ENCODE measurements at regions not wholly inside any gene's neighbourhood (a gene's known extent, or its start where the extent isn't known, plus 50 kb on each side); places are given as distances from the start of the nearest gene placed in this dataset.

- Histone ChIP-seq H3K27ac (ENCODE audit: low read length) (no peak overlapping the region), H3K27me3 (ENCODE audit: control insufficient read depth in 1 of 2, insufficient read depth in 2 of 2, low read length in 2 of 2) (no peaks in the 10 kb centered on the region), H3K4me1 (ENCODE audit: control insufficient read depth, insufficient read depth, low read length) (no peaks in the 10 kb centered on the region), H3K36me3 (ENCODE audit: control insufficient read depth in 2 of 2, insufficient read depth in 2 of 2, low read length in 2 of 2) (no peaks in the 10 kb centered on the region), H3K9me3 (ENCODE audit: control insufficient read depth in 2 of 2, low read length in 2 of 2) (no peaks in the 10 kb centered on the region), H3K4me3 (ENCODE audit: low read length in 2 of 2) (no peak overlapping the region), H3K9ac (ENCODE audit: low read length in 2 of 2) (no peak overlapping the region)
These were observed 143.0 kb upstream of the ARID2 start for GRCh38 chr12:45586486-45586885.

GRCh38 chr12:45587012-45587411 lies 142.5 kb upstream of the ARID2 start:
- no peak overlapping the region for H3K9ac ChIP-seq (ENCODE audit: low read length in 2 of 2)
- no peaks in the 10 kb centered on the region for H3K27me3 ChIP-seq (ENCODE audit: control insufficient read depth in 1 of 2, insufficient read depth in 2 of 2, low read length in 2 of 2)
- no peaks in the 10 kb centered on the region for H3K4me1 ChIP-seq (ENCODE audit: control insufficient read depth, insufficient read depth, low read length)
- no peak overlapping the region for H3K27ac ChIP-seq (ENCODE audit: low read length)
- no peaks in the 10 kb centered on the region for H3K9me3 ChIP-seq (ENCODE audit: control insufficient read depth in 2 of 2, low read length in 2 of 2)
- no peak overlapping the region for H3K4me3 ChIP-seq (ENCODE audit: low read length in 2 of 2)
- H3K36me3 ChIP-seq (ENCODE audit: control insufficient read depth in 2 of 2, insufficient read depth in 2 of 2, low read length in 2 of 2), result no peaks in the 10 kb centered on the region

GRCh38 chr12:45587877-45588533 lies 141.5 kb upstream of the ARID2 start:
- H3K27me3 ChIP-seq (ENCODE audit: control insufficient read depth in 1 of 2, insufficient read depth in 2 of 2, low read length in 2 of 2), result no peaks in the 10 kb centered on the region
- no peaks in the 10 kb centered on the region for H3K36me3 ChIP-seq (ENCODE audit: control insufficient read depth in 2 of 2, insufficient read depth in 2 of 2, low read length in 2 of 2)
- no peak overlapping the region for H3K27ac ChIP-seq (ENCODE audit: low read length)
- no peak overlapping the region for H3K9ac ChIP-seq (ENCODE audit: low read length in 2 of 2)
- no peak overlapping the region for H3K4me3 ChIP-seq (ENCODE audit: low read length in 2 of 2)
- H3K4me1 ChIP-seq (ENCODE audit: control insufficient read depth, insufficient read depth, low read length), result no peaks in the 10 kb centered on the region
- H3K9me3 ChIP-seq (ENCODE audit: control insufficient read depth in 2 of 2, low read length in 2 of 2), result no peaks in the 10 kb centered on the region

- H3K9ac ChIP-seq (ENCODE audit: low read length in 2 of 2), result no peak overlapping the region
- H3K36me3 ChIP-seq (ENCODE audit: control insufficient read depth in 2 of 2, insufficient read depth in 2 of 2, low read length in 2 of 2), result no peaks in the 10 kb centered on the region
- H3K27me3 ChIP-seq (ENCODE audit: control insufficient read depth in 1 of 2, insufficient read depth in 2 of 2, low read length in 2 of 2), result no peaks in the 10 kb centered on the region
- H3K4me1 ChIP-seq (ENCODE audit: control insufficient read depth, insufficient read depth, low read length), result no peaks in the 10 kb centered on the region
- H3K4me3 ChIP-seq (ENCODE audit: low read length in 2 of 2), result no peak overlapping the region
- H3K27ac ChIP-seq (ENCODE audit: low read length), result no peak overlapping the region
- no peaks in the 10 kb centered on the region for H3K9me3 ChIP-seq (ENCODE audit: control insufficient read depth in 2 of 2, low read length in 2 of 2)
These were observed 138.9 kb upstream of the ARID2 start for GRCh38 chr12:45590646-45591045.

- no peak overlapping the region for H3K9ac ChIP-seq (ENCODE audit: low read length in 2 of 2)
- H3K27me3 ChIP-seq (ENCODE audit: control insufficient read depth in 1 of 2, insufficient read depth in 2 of 2, low read length in 2 of 2), result no peaks in the 10 kb centered on the region
- H3K4me3 ChIP-seq (ENCODE audit: low read length in 2 of 2), result no peak overlapping the region
- no peaks in the 10 kb centered on the region for H3K36me3 ChIP-seq (ENCODE audit: control insufficient read depth in 2 of 2, insufficient read depth in 2 of 2, low read length in 2 of 2)
- H3K27ac ChIP-seq (ENCODE audit: low read length), result no peak overlapping the region
- no peaks in the 10 kb centered on the region for H3K4me1 ChIP-seq (ENCODE audit: control insufficient read depth, insufficient read depth, low read length)
- no peaks in the 10 kb centered on the region for H3K9me3 ChIP-seq (ENCODE audit: control insufficient read depth in 2 of 2, low read length in 2 of 2)
These were observed 137.9 kb upstream of the ARID2 start for GRCh38 chr12:45591635-45592034.

- no peaks in the 10 kb centered on the region for H3K4me1 ChIP-seq (ENCODE audit: control insufficient read depth, insufficient read depth, low read length)
- no peak overlapping the region for H3K27ac ChIP-seq (ENCODE audit: low read length)
- H3K4me3 ChIP-seq (ENCODE audit: low read length in 2 of 2), result no peak overlapping the region
- no peaks in the 10 kb centered on the region for H3K9me3 ChIP-seq (ENCODE audit: control insufficient read depth in 2 of 2, low read length in 2 of 2)
- H3K9ac ChIP-seq (ENCODE audit: low read length in 2 of 2), result no peak overlapping the region
- H3K36me3 ChIP-seq (ENCODE audit: control insufficient read depth in 2 of 2, insufficient read depth in 2 of 2, low read length in 2 of 2), result no peaks in the 10 kb centered on the region
- no peaks in the 10 kb centered on the region for H3K27me3 ChIP-seq (ENCODE audit: control insufficient read depth in 1 of 2, insufficient read depth in 2 of 2, low read length in 2 of 2)
These were observed 133.1 kb upstream of the ARID2 start for GRCh38 chr12:45596366-45596765.

- Histone ChIP-seq H3K9ac (ENCODE audit: low read length in 2 of 2) (no peak overlapping the region), H3K27ac (ENCODE audit: low read length) (no peak overlapping the region), H3K4me3 (ENCODE audit: low read length in 2 of 2) (no peak overlapping the region), H3K9me3 (ENCODE audit: control insufficient read depth in 2 of 2, low read length in 2 of 2) (no peaks in the 10 kb centered on the region), H3K27me3 (ENCODE audit: control insufficient read depth in 1 of 2, insufficient read depth in 2 of 2, low read length in 2 of 2) (no peaks in the 10 kb centered on the region), H3K36me3 (ENCODE audit: control insufficient read depth in 2 of 2, insufficient read depth in 2 of 2, low read length in 2 of 2) (no peaks in the 10 kb centered on the region), H3K4me1 (ENCODE audit: control insufficient read depth, insufficient read depth, low read length) (no peaks in the 10 kb centered on the region)
These were observed 131.2 kb upstream of the ARID2 start for GRCh38 chr12:45598336-45598735.

GRCh38 chr12:45598761-45599160 lies 130.7 kb upstream of the ARID2 start:
- Histone ChIP-seq H3K27ac (ENCODE audit: low read length) (no peak overlapping the region), H3K9me3 (ENCODE audit: control insufficient read depth in 2 of 2, low read length in 2 of 2) (no peaks in the 10 kb centered on the region), H3K27me3 (ENCODE audit: control insufficient read depth in 1 of 2, insufficient read depth in 2 of 2, low read length in 2 of 2) (no peaks in the 10 kb centered on the region), H3K9ac (ENCODE audit: low read length in 2 of 2) (no peak overlapping the region), H3K4me3 (ENCODE audit: low read length in 2 of 2) (no peak overlapping the region), H3K4me1 (ENCODE audit: control insufficient read depth, insufficient read depth, low read length) (no peaks in the 10 kb centered on the region), H3K36me3 (ENCODE audit: control insufficient read depth in 2 of 2, insufficient read depth in 2 of 2, low read length in 2 of 2) (no peaks in the 10 kb centered on the region)

- H3K9ac ChIP-seq (ENCODE audit: low read length in 2 of 2), result no peak overlapping the region
- H3K4me3 ChIP-seq (ENCODE audit: low read length in 2 of 2), result no peak overlapping the region
- H3K27me3 ChIP-seq (ENCODE audit: control insufficient read depth in 1 of 2, insufficient read depth in 2 of 2, low read length in 2 of 2), result no peaks in the 10 kb centered on the region
- H3K4me1 ChIP-seq (ENCODE audit: control insufficient read depth, insufficient read depth, low read length), result no peaks in the 10 kb centered on the region
- no peaks in the 10 kb centered on the region for H3K9me3 ChIP-seq (ENCODE audit: control insufficient read depth in 2 of 2, low read length in 2 of 2)
- no peaks in the 10 kb centered on the region for H3K36me3 ChIP-seq (ENCODE audit: control insufficient read depth in 2 of 2, insufficient read depth in 2 of 2, low read length in 2 of 2)
- no peak overlapping the region for H3K27ac ChIP-seq (ENCODE audit: low read length)
These were observed 130.3 kb upstream of the ARID2 start for GRCh38 chr12:45599196-45599595.

GRCh38 chr12:45601390-45601789 lies 128.1 kb upstream of the ARID2 start:
- Histone ChIP-seq H3K4me1 (ENCODE audit: control insufficient read depth, insufficient read depth, low read length) (no peaks in the 10 kb centered on the region), H3K4me3 (ENCODE audit: low read length in 2 of 2) (no peak overlapping the region), H3K9me3 (ENCODE audit: control insufficient read depth in 2 of 2, low read length in 2 of 2) (no peaks in the 10 kb centered on the region), H3K36me3 (ENCODE audit: control insufficient read depth in 2 of 2, insufficient read depth in 2 of 2, low read length in 2 of 2) (no peaks in the 10 kb centered on the region), H3K9ac (ENCODE audit: low read length in 2 of 2) (no peak overlapping the region), H3K27ac (ENCODE audit: low read length) (no peak overlapping the region), H3K27me3 (ENCODE audit: control insufficient read depth in 1 of 2, insufficient read depth in 2 of 2, low read length in 2 of 2) (no peaks in the 10 kb centered on the region)

GRCh38 chr12:45601888-45602287 lies 127.6 kb upstream of the ARID2 start:
- Histone ChIP-seq H3K9ac (ENCODE audit: low read length in 2 of 2) (no peak overlapping the region), H3K27me3 (ENCODE audit: control insufficient read depth in 1 of 2, insufficient read depth in 2 of 2, low read length in 2 of 2) (no peaks in the 10 kb centered on the region), H3K4me1 (ENCODE audit: control insufficient read depth, insufficient read depth, low read length) (no peaks in the 10 kb centered on the region), H3K27ac (ENCODE audit: low read length) (no peak overlapping the region), H3K4me3 (ENCODE audit: low read length in 2 of 2) (no peak overlapping the region), H3K9me3 (ENCODE audit: control insufficient read depth in 2 of 2, low read length in 2 of 2) (no peaks in the 10 kb centered on the region), H3K36me3 (ENCODE audit: control insufficient read depth in 2 of 2, insufficient read depth in 2 of 2, low read length in 2 of 2) (no peaks in the 10 kb centered on the region)

Measured in stomach smooth muscle (tissue), 2 donors.